Caco-2 (cell line): ENCODE measurements at regions not wholly inside any gene's neighbourhood (a gene's known extent, or its start where the extent isn't known, plus 50 kb on each side); places are given as distances from the start of the nearest gene placed in this dataset.

Experiments used
- BruUV-seq: library from RNA; stranded (reverse); fragments of 400-500 nt; replicated peaks from 2 replicates; lab custom pipeline; 2021; lab: Mats Ljungman, UMichigan
- CTCF ChIA-PET: fragments of 300-600 bp; sonication (Branson Sonifier 250); formaldehyde crosslinking; loops from one replicate; lab custom pipeline; 2022; ENCODE audit warnings: antibody characterized with exemption; lab: Charles Lee
- POLR2A ChIA-PET: fragments of 300-600 bp; sonication (Branson Sonifier 250); formaldehyde crosslinking; loops from one replicate; lab custom pipeline; 2022; ENCODE audit warnings: antibody characterized with exemption; lab: Charles Lee
- DNase-seq, 2 experiments: peaks; one replicate each; pipeline versions ENCODE4 v3.0.0 to v3.0.0-alpha.2; 2020 to 2022
- H3K27me3 ChIP-seq: replicated peaks from 2 replicates; pipeline ENCODE4 v1.6.0; 2011; ENCODE audit warnings: low read length; ENCODE audit not compliant: control insufficient read depth, insufficient read depth
- H3K36me3 ChIP-seq: 2 replicates; pipeline ENCODE4 v1.5.1; 2011; ENCODE audit warnings: low read length; ENCODE audit not compliant: control insufficient read depth, insufficient read depth
- H3K4me1 ChIP-seq: fragments of 250-450 bp; sonication (Bioruptor Pico); 2 replicates; pipeline ENCODE4 v1.5.1; 2020; ENCODE audit warnings: mild to moderate bottlenecking
- H3K4me3 ChIP-seq: 2 replicates; pipeline ENCODE4 v1.5.1; 2011; ENCODE audit warnings: low read depth, mild to moderate bottlenecking, control low read depth, low read length
- H3K9me3 ChIP-seq: fragments of 250-450 bp; sonication (Bioruptor Pico); 2 replicates; pipeline ENCODE4 v1.5.1; 2020; ENCODE audit warnings: mild to moderate bottlenecking, moderate library complexity
- H3K27ac Mint-ChIP-seq: one replicate; pipeline ENCODE4 v1.8.0; 2022; ENCODE audit warnings: mixed read lengths; ENCODE audit not compliant: unreplicated experiment
- H3K27me3 Mint-ChIP-seq: one replicate; pipeline ENCODE4 v1.8.0; 2022; ENCODE audit warnings: mixed read lengths; ENCODE audit not compliant: insufficient read depth, unreplicated experiment
- H3K36me3 Mint-ChIP-seq: one replicate; pipeline ENCODE4 v1.8.0; 2022; ENCODE audit warnings: mild to moderate bottlenecking, mixed read lengths; ENCODE audit not compliant: insufficient read depth, unreplicated experiment
- H3K4me1 Mint-ChIP-seq: one replicate; pipeline ENCODE4 v1.8.0; 2022; ENCODE audit warnings: low read depth, mixed read lengths; ENCODE audit not compliant: unreplicated experiment
- H3K4me3 Mint-ChIP-seq: one replicate; pipeline ENCODE4 v1.8.0; 2022; ENCODE audit warnings: mild to moderate bottlenecking, moderate library complexity, mixed read lengths; ENCODE audit not compliant: unreplicated experiment
- H3K9me3 Mint-ChIP-seq: one replicate; pipeline ENCODE4 v1.8.0; 2022; ENCODE audit warnings: mixed read lengths; ENCODE audit not compliant: unreplicated experiment
- CTCF ChIP-seq, 2 experiments: fragments of 200-600 bp in 1 of 2; IDR thresholded peaks; 1 replicate in 1 of 2; 2 replicates in 1 of 2; pipeline versions ENCODE4 v1.5.1 to v1.8.0; 2011 to 2022; ENCODE audit warnings: antibody characterized with exemption in 1 of 2, control low read depth in 1 of 2, inconsistent platforms in 1 of 2, low read depth in 1 of 2, low read length in 1 of 2, mild to moderate bottlenecking in 1 of 2, moderate library complexity in 1 of 2; ENCODE audit not compliant: insufficient read depth in 1 of 2, severe bottlenecking in 1 of 2, unreplicated experiment in 1 of 2
- intact Hi-C: fragments of 100-400 bp; cut with micrococcal nuclease; formaldehyde crosslinking; loops from one replicate; pipeline ENCODE4 v1.10.0; 2022; ENCODE audit not compliant: unreplicated experiment

- CTCF ChIA-PET, result no interaction called here
- Mint-ChIP-seq H3K9me3 (no peaks in the 10 kb centered on the region), H3K27ac (no peak overlapping the region), H3K27me3 (no peaks in the 10 kb centered on the region), H3K36me3 (no peaks in the 10 kb centered on the region), H3K4me3 (no peak overlapping the region), H3K4me1 (no peaks in the 10 kb centered on the region)
- POLR2A ChIA-PET, result no interaction called here
- H3K36me3 ChIP-seq, result no peaks in the 10 kb centered on the region
- BruUV-seq, result no TSS peak
- no peaks in the 10 kb centered on the region for H3K9me3 ChIP-seq
- intact Hi-C loops, result no loop called here
- H3K4me1 ChIP-seq, result no peaks in the 10 kb centered on the region
- no peaks in the 10 kb centered on the region for H3K27me3 ChIP-seq
- no peak for DNase-seq
- H3K4me3 ChIP-seq, result no peak overlapping the region
- no peak for TF ChIP-seq CTCF (IDR thresholded peaks at IDR 0.05; ENCODE audit: insufficient read depth in 1 of 2, low read depth in 1 of 2, low read length in 1 of 2, severe bottlenecking in 1 of 2, unreplicated experiment in 1 of 2)
Observed at GRCh38 chrX:28229217-28229616, 248.0 kb upstream of the DCAF8L1 start.

- no peaks in the 10 kb centered on the region for H3K9me3 ChIP-seq
- intact Hi-C loops, result no loop called here
- no peaks in the 10 kb centered on the region for H3K36me3 ChIP-seq
- no peak overlapping the region for H3K4me3 ChIP-seq
- TF ChIP-seq CTCF (IDR thresholded peaks at IDR 0.05; ENCODE audit: insufficient read depth in 1 of 2, low read depth in 1 of 2, low read length in 1 of 2, severe bottlenecking in 1 of 2, unreplicated experiment in 1 of 2), result no peak
- DNase-seq, result no peak
- Mint-ChIP-seq H3K27ac (no peak overlapping the region), H3K36me3 (no peaks in the 10 kb centered on the region), H3K9me3 (no peaks in the 10 kb centered on the region), H3K27me3 (no peaks in the 10 kb centered on the region), H3K4me1 (no peaks in the 10 kb centered on the region), H3K4me3 (no peak overlapping the region)
- POLR2A ChIA-PET, result no interaction called here
- CTCF ChIA-PET, result no interaction called here
- no peaks in the 10 kb centered on the region for H3K27me3 ChIP-seq
- H3K4me1 ChIP-seq, result no peaks in the 10 kb centered on the region
- no TSS peak for BruUV-seq
Observed at GRCh38 chrX:28225513-28225912, 244.3 kb upstream of the DCAF8L1 start.

GRCh38 chrX:28223991-28224390 is 242.7 kb upstream of the DCAF8L1 start:
- H3K36me3 ChIP-seq, result no peaks in the 10 kb centered on the region
- no peaks in the 10 kb centered on the region for H3K27me3 ChIP-seq
- Mint-ChIP-seq H3K36me3 (no peaks in the 10 kb centered on the region), H3K9me3 (no peaks in the 10 kb centered on the region), H3K4me3 (no peak overlapping the region), H3K27me3 (no peaks in the 10 kb centered on the region), H3K27ac (no peak overlapping the region), H3K4me1 (no peaks in the 10 kb centered on the region)
- no peak overlapping the region for H3K4me3 ChIP-seq
- intact Hi-C loops, result no loop called here
- CTCF ChIA-PET, result no interaction called here
- BruUV-seq, result no TSS peak
- POLR2A ChIA-PET, result no interaction called here
- no peaks in the 10 kb centered on the region for H3K4me1 ChIP-seq
- DNase-seq, result no peak
- no peaks in the 10 kb centered on the region for H3K9me3 ChIP-seq
- TF ChIP-seq CTCF (IDR thresholded peaks at IDR 0.05; ENCODE audit: insufficient read depth in 1 of 2, low read depth in 1 of 2, low read length in 1 of 2, severe bottlenecking in 1 of 2, unreplicated experiment in 1 of 2), result no peak
